B cell (primary cell): ENCODE measurements at regions not wholly inside any gene's neighbourhood (a gene's known extent, or its start where the extent isn't known, plus 50 kb on each side); places are given as distances from the start of the nearest gene placed in this dataset.
"Not testable (repeated sequence)": the region's sequence is repeated elsewhere in the genome, so short reads cannot be mapped to it uniquely, and the experiment has no call there.

Experiments used
- ATAC-seq: fragments of 200-7000 bp; cut with Tn5 transposase; one replicate; pipeline ENCODE4 v1.10.0; 2021; ENCODE audit warnings: low read depth, mild to moderate bottlenecking, moderate number of reproducible peaks, moderate library complexity
- CTCF ChIA-PET: fragments of 350-600 bp; sonication (Branson Sonifier 250); formaldehyde crosslinking; loops from one replicate; lab custom pipeline; 2021; ENCODE audit warnings: antibody characterized with exemption, inconsistent platforms; lab: Charles Lee
- POLR2A ChIA-PET: fragments of 350-600 bp; sonication (Branson Sonifier 250); formaldehyde crosslinking; loops from one replicate; lab custom pipeline; 2021; ENCODE audit warnings: antibody characterized with exemption; lab: Charles Lee
- DNase-seq: peaks from one replicate; pipeline ENCODE4 v3.0.0; 2013
- H2AFZ ChIP-seq: 2 replicates; pipeline ENCODE4 v1.6.1; 2012; ENCODE audit warnings: mild to moderate bottlenecking, low read depth, low read length; ENCODE audit not compliant: insufficient read depth, poor library complexity, severe bottlenecking
- H3K27ac ChIP-seq, 2 donors: 1 replicate in 1 of 2; 2 replicates in 1 of 2; pipeline ENCODE4 v1.5.1; 2012 to 2013; ENCODE audit warnings: low read length in 2 of 2, mild to moderate bottlenecking in 2 of 2, moderate library complexity in 1 of 2
- H3K27me3 ChIP-seq, 4 experiments: fragments of 200-600 bp in 1 of 4; sonication (generic) in 1 of 4; replicated peaks in 1 of 4; 1 replicate in 2 of 4; 2 replicates in 2 of 4; pipeline versions ENCODE4 v1.6.1 to v1.7.0; 2013 to 2016; ENCODE audit warnings: low read length in 3 of 4, mild to moderate bottlenecking in 2 of 4, mixed read lengths in 1 of 4, moderate library complexity in 1 of 4; ENCODE audit not compliant: insufficient read depth in 4 of 4, control insufficient read depth in 3 of 4; ENCODE audit errors: control extremely low read depth in 1 of 4
- H3K36me3 ChIP-seq, 2 experiments: replicated peaks in 1 of 2; 1 replicate in 1 of 2; 2 replicates in 1 of 2; pipeline versions ENCODE4 v1.6.1 to v1.7.1; 2013; ENCODE audit warnings: low read length in 1 of 2; ENCODE audit not compliant: insufficient read depth in 2 of 2, control insufficient read depth in 1 of 2; ENCODE audit errors: control extremely low read depth in 1 of 2, extremely low read depth in 1 of 2
- H3K4me1 ChIP-seq, 2 donors: fragments of 200-600 bp in 1 of 2; sonication (generic) in 1 of 2; 1 replicate in 1 of 2; 2 replicates in 1 of 2; pipeline versions ENCODE4 v1.5.1 to v1.6.1; 2013 to 2017; ENCODE audit warnings: low read length in 2 of 2; ENCODE audit not compliant: control insufficient read depth in 2 of 2, insufficient read depth in 2 of 2
- H3K4me2 ChIP-seq: replicated peaks from 2 replicates; pipeline ENCODE3; 2012; ENCODE audit warnings: mild to moderate bottlenecking, low read depth, low read length; ENCODE audit not compliant: poor library complexity, severe bottlenecking
- H3K4me3 ChIP-seq, 5 experiments: fragments of 200-600 bp in 1 of 5; sonication (generic) in 1 of 5; 1 replicate in 3 of 5; 2 replicates in 2 of 5; pipeline versions ENCODE4 v1.5.1 to v1.7.0; 2011 to 2016; ENCODE audit warnings: low read length in 4 of 5, mild to moderate bottlenecking in 4 of 5, low read depth in 2 of 5, control low read depth in 1 of 5, moderate library complexity in 1 of 5; ENCODE audit not compliant: insufficient read depth in 1 of 5; ENCODE audit errors: control extremely low read depth in 1 of 5, extremely low read depth in 1 of 5
- H3K79me2 ChIP-seq: fragments of 200-600 bp; sonication (generic); one replicate; pipeline ENCODE4 v1.6.0; 2016; ENCODE audit warnings: low read length; ENCODE audit not compliant: control insufficient read depth, insufficient read depth
- H3K9ac ChIP-seq: fragments of 200-600 bp; sonication (generic); 2 replicates; pipeline ENCODE4 v1.6.1; 2017; ENCODE audit warnings: mild to moderate bottlenecking, low read length, moderate library complexity
- H3K9me3 ChIP-seq, 3 donors: one replicate each; pipeline versions ENCODE4 v1.6.1 to v1.7.1; 2013; ENCODE audit warnings: low read length in 2 of 3; ENCODE audit not compliant: control insufficient read depth in 2 of 3, insufficient read depth in 1 of 3; ENCODE audit errors: control extremely low read depth in 1 of 3
- H4K20me1 ChIP-seq: 2 replicates; pipeline ENCODE4 v1.6.0; 2012; ENCODE audit warnings: mild to moderate bottlenecking, low read length; ENCODE audit not compliant: insufficient read depth, control insufficient read depth, poor library complexity, severe bottlenecking
- H3K27ac Mint-ChIP-seq: one replicate; pipeline ENCODE4 v1.8.0; 2021; ENCODE audit warnings: mixed read lengths
- H3K27me3 Mint-ChIP-seq: one replicate; pipeline ENCODE4 v1.8.0; 2021; ENCODE audit warnings: mixed read lengths
- H3K4me1 Mint-ChIP-seq: one replicate; pipeline ENCODE4 v1.8.0; 2021; ENCODE audit warnings: mixed read lengths
- H3K4me3 Mint-ChIP-seq: one replicate; pipeline ENCODE4 v1.8.0; 2021; ENCODE audit warnings: mixed read lengths
- H3K9me3 Mint-ChIP-seq: one replicate; pipeline ENCODE4 v1.8.0; 2022; ENCODE audit warnings: mixed read lengths; ENCODE audit not compliant: insufficient read depth
- EZH2 ChIP-seq: IDR thresholded peaks from 2 replicates; pipeline ENCODE4 v1.6.1; 2012; ENCODE audit warnings: borderline replicate concordance, low read depth, mild to moderate bottlenecking, moderate library complexity, low read length; ENCODE audit not compliant: insufficient read depth, poor library complexity, severe bottlenecking
- WGBS: methylation state at CpG from one replicate; pipeline ENCODE4 v1.1.5; 2013; ENCODE audit warnings: missing lambda C conversion rate; ENCODE audit not compliant: insufficient coverage; 5-methylcytosine and 5-hydroxymethylcytosine counted together
- intact Hi-C: fragments of 100-400 bp; cut with micrococcal nuclease; formaldehyde crosslinking; loops from one replicate; pipeline ENCODE4 v1.10.0; 2022
- TF ChIP-seq, protein P1 (sequence below): fragments of 200-600 bp; IDR thresholded peaks from one replicate; pipeline ENCODE4 v1.8.0; 2022; ENCODE audit warnings: antibody characterized with exemption, mild to moderate bottlenecking

DNA sequence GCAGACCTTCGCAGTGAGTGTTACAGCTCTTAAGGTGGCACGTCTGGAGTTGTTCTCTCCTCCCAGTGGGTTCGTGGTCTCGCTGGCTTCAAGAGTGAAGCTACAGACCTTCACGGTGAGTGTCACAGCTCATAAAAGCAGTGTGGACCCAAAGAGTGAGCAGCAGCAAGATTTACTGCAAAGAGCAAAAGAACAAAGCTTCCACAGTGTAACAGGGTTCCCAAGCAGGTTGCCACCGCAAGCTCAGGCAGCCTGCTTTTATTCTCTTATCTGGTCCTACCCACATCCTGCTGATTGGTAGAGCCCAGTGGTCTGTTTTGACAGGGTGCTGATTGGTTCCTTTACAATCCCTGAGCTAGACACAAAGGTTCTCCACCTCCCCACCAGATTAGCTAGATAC lies 886.1 kb downstream of the KCNT2 start:
- not testable (repeated sequence) for H3K4me1 Mint-ChIP-seq, H3K79me2 ChIP-seq

DNA sequence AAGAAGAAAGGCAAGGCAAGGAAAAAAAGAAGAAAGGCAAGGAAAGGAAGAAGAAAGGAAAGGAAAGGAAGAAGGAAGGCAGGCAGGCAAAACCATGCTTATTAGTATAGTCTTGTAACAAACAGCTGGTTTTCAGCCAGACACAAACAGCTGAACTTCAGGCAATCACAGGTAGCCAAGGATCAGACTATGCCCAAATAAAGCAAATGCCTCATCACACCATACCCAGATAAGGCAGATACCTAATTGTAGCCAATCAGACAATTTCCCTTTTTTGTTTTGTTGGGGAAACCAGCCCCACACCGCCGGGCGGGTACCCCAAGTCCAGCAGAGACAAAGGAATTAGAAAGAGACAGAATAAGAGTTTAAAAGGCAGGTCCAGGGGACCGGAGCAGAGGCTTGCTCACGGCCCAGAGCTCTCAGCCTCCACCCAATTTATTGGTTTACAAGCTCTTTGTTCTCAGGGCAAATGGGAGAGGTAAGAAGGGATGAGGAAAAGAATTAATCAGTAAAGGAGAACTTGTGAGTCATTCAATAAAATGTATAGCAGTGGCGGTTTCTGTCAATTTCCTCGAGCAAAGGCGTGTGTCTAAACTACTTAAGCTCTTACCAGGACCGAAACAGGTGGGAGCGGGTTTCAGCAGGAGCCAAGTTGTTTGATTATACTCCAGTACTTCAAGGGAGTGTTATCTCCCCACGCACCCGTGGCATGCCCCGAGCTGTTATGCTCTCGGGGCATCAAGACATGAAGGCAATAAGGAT lies 886.8 kb downstream of the KCNT2 start:
- intact Hi-C loops: no loop called here
- Histone ChIP-seq H3K27ac (no peak overlapping the region), H4K20me1 (no peaks in the 10 kb centered on the region), H3K9me3 (no peaks in the 10 kb centered on the region), H3K4me3 (no peak overlapping the region), H3K9ac (no peak overlapping the region), H3K4me2 (no peak overlapping the region), H3K36me3 (no peaks in the 10 kb centered on the region), H3K79me2 (no peaks in the 10 kb centered on the region), H3K27me3 (no peaks in the 10 kb centered on the region), H2AFZ (no peak overlapping the region), H3K4me1 (no peaks in the 10 kb centered on the region)
- Mint-ChIP-seq H3K9me3 (no peaks in the 10 kb centered on the region), H3K4me3 (no peak overlapping the region), H3K4me1 (no peaks in the 10 kb centered on the region), H3K27me3 (no peaks in the 10 kb centered on the region), H3K27ac (no peak overlapping the region)
- CTCF ChIA-PET: no interaction called here
- POLR2A ChIA-PET: no interaction called here
- DNase-seq: no peak
- TF ChIP-seq EZH2: no peak
- TF ChIP-seq, protein P1, sequence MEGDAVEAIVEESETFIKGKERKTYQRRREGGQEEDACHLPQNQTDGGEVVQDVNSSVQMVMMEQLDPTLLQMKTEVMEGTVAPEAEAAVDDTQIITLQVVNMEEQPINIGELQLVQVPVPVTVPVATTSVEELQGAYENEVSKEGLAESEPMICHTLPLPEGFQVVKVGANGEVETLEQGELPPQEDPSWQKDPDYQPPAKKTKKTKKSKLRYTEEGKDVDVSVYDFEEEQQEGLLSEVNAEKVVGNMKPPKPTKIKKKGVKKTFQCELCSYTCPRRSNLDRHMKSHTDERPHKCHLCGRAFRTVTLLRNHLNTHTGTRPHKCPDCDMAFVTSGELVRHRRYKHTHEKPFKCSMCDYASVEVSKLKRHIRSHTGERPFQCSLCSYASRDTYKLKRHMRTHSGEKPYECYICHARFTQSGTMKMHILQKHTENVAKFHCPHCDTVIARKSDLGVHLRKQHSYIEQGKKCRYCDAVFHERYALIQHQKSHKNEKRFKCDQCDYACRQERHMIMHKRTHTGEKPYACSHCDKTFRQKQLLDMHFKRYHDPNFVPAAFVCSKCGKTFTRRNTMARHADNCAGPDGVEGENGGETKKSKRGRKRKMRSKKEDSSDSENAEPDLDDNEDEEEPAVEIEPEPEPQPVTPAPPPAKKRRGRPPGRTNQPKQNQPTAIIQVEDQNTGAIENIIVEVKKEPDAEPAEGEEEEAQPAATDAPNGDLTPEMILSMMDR: no peak
- 95% methylated on average over 12 of the region's 14 CpGs for WGBS
- no peak for ATAC-seq

More for the DNA sequence above, 886.1 kb downstream of the KCNT2 start:
- H3K4me3 ChIP-seq, H3K9me3 Mint-ChIP-seq, CTCF ChIA-PET, H3K4me1 ChIP-seq, H3K27me3 ChIP-seq, DNase-seq, H3K4me2 ChIP-seq, H3K9me3 ChIP-seq, H3K27ac ChIP-seq, H3K4me3 Mint-ChIP-seq, H3K27me3 Mint-ChIP-seq, H4K20me1 ChIP-seq, H3K36me3 ChIP-seq, ATAC-seq, POLR2A ChIA-PET, intact Hi-C loops, H2AFZ ChIP-seq, H3K27ac Mint-ChIP-seq, H3K9ac ChIP-seq: not testable (repeated sequence)
- 80% methylated on average over 5 of the region's 6 CpGs for WGBS
